ENCODE measurements at regions not wholly inside any gene's neighbourhood (a gene's known extent, or its start where the extent isn't known, plus 50 kb on each side); places are given as distances from the start of the nearest gene placed in this dataset.
A peak's percentile ranks its signal among the peaks of the same experiment; 100 is the strongest.

- POLR2A ChIA-PET: no interaction called here
These were observed 501.7 kb downstream of the INSC start for GRCh38 chr11:15616130-15617105.

GRCh38 chr11:15617126-15617525 lies 502.4 kb downstream of the INSC start:
- intact Hi-C loops (cut with DNase I, micrococcal nuclease): no loop called here
- Mint-ChIP-seq H3K36me3 (ENCODE audit: low read depth) (no peaks in the 10 kb centered on the region), H3K4me3 (no peak overlapping the region), H3K9me3 (ENCODE audit: low read depth) (no peaks in the 10 kb centered on the region), H3K4me1 (no peaks in the 10 kb centered on the region), H3K27ac (no peak overlapping the region), H3K27me3 (peaks cover 6% of the 10 kb centered on the region)
- POLR2A ChIA-PET: no interaction called here
- ATAC-seq: no peak
- CTCF ChIA-PET: interaction anchor here (0.6 to 1.1 kb wide), 2 partner anchors 14 to 1110 kb away, joined by 3 read pairs; no protein-coding TSS in a partner anchor
- DNase-seq: no peak

More at GRCh38 chr11:15616130-15617105, 501.7 kb downstream of the INSC start:
- Mint-ChIP-seq H3K4me3 (no peak overlapping the region), H3K4me1 (no peaks in the 10 kb centered on the region), H3K27ac (no peak overlapping the region), H3K27me3 (peaks cover 9% of the 10 kb centered on the region), H3K36me3 (ENCODE audit: low read depth) (no peaks in the 10 kb centered on the region), H3K9me3 (ENCODE audit: low read depth) (no peaks in the 10 kb centered on the region)
- intact Hi-C loops (cut with DNase I, micrococcal nuclease): no loop called here
- DNase-seq (no peak), ATAC-seq (no peak)
- CTCF ChIA-PET: interaction anchor here (1.1 kb wide), 1 partner anchor 15 kb away, joined by 3 read pairs; no protein-coding TSS in a partner anchor

- ATAC-seq (no peak), DNase-seq (no peak)
- Mint-ChIP-seq H3K4me3 (no peak overlapping the region), H3K27me3 (peaks cover 2% of the 10 kb centered on the region), H3K27ac (no peak overlapping the region), H3K4me1 (no peaks in the 10 kb centered on the region), H3K9me3 (ENCODE audit: low read depth) (no peaks in the 10 kb centered on the region), H3K36me3 (ENCODE audit: low read depth) (no peaks in the 10 kb centered on the region)
- intact Hi-C loops (cut with DNase I, micrococcal nuclease): no loop called here
- CTCF ChIA-PET: no interaction called here
- POLR2A ChIA-PET: no interaction called here
These were observed 503.9 kb downstream of the INSC start for GRCh38 chr11:15618583-15619032.

- H3K27me3 Mint-ChIP-seq: peaks cover 2% of the 10 kb centered on the region
These were observed 506.8 kb downstream of the INSC start for GRCh38 chr11:15621565-15621964.

GRCh38 chr11:15622231-15622890 lies 507.6 kb downstream of the INSC start:
- CTCF ChIA-PET: interaction anchor here (0.6 kb wide), 1 partner anchor 13 kb away, joined by 3 read pairs; no protein-coding TSS in a partner anchor
- Mint-ChIP-seq H3K9me3 (ENCODE audit: low read depth) (no peaks in the 10 kb centered on the region), H3K27me3 (peaks cover 2% of the 10 kb centered on the region), H3K4me3 (no peak overlapping the region), H3K36me3 (ENCODE audit: low read depth) (no peaks in the 10 kb centered on the region), H3K27ac (no peak overlapping the region), H3K4me1 (no peaks in the 10 kb centered on the region)
- POLR2A ChIA-PET: no interaction called here
- ATAC-seq (no peak), DNase-seq (no peak)
- intact Hi-C loops (cut with DNase I, micrococcal nuclease): no loop called here

More at GRCh38 chr11:15621565-15621964, 506.8 kb downstream of the INSC start:
- Mint-ChIP-seq H3K27ac (no peak overlapping the region), H3K4me3 (no peak overlapping the region), H3K9me3 (ENCODE audit: low read depth) (no peaks in the 10 kb centered on the region), H3K4me1 (no peaks in the 10 kb centered on the region), H3K36me3 (ENCODE audit: low read depth) (no peaks in the 10 kb centered on the region)
- ChIA-PET CTCF (no interaction called here), POLR2A (no interaction called here)
- intact Hi-C loops (cut with DNase I, micrococcal nuclease): no loop called here
- ATAC-seq: no peak
- DNase-seq: no peak

- H3K9me3 Mint-ChIP-seq (ENCODE audit: low read depth): no peaks in the 10 kb centered on the region
- H3K4me3 Mint-ChIP-seq: no peak overlapping the region
- no peak for ATAC-seq
- no peaks in the 10 kb centered on the region for H3K4me1 Mint-ChIP-seq
- ChIA-PET CTCF (no interaction called here), POLR2A (no interaction called here)
- no peaks in the 10 kb centered on the region for H3K27me3 Mint-ChIP-seq
- H3K36me3 Mint-ChIP-seq (ENCODE audit: low read depth): no peaks in the 10 kb centered on the region
- no peak overlapping the region for H3K27ac Mint-ChIP-seq
- no peak for DNase-seq
- intact Hi-C loops (cut with DNase I, micrococcal nuclease): no loop called here
These were observed 510.0 kb downstream of the INSC start for GRCh38 chr11:15624701-15625100.

GRCh38 chr11:15625691-15626090 lies 511.0 kb downstream of the INSC start:
- Mint-ChIP-seq H3K36me3 (ENCODE audit: low read depth) (no peaks in the 10 kb centered on the region), H3K9me3 (ENCODE audit: low read depth) (no peaks in the 10 kb centered on the region), H3K4me1 (no peaks in the 10 kb centered on the region), H3K4me3 (no peak overlapping the region), H3K27me3 (peaks cover 2% of the 10 kb centered on the region), H3K27ac (no peak overlapping the region)
- ATAC-seq (no peak), DNase-seq (no peak)
- POLR2A ChIA-PET: no interaction called here
- CTCF ChIA-PET: no interaction called here
- intact Hi-C loops (cut with DNase I, micrococcal nuclease): no loop called here

- intact Hi-C loops (cut with DNase I, micrococcal nuclease): no loop called here
- H3K9me3 Mint-ChIP-seq (ENCODE audit: low read depth): no peaks in the 10 kb centered on the region
- peaks cover 4% of the 10 kb centered on the region for H3K27me3 Mint-ChIP-seq
- H3K4me3 Mint-ChIP-seq: no peak overlapping the region
- CTCF ChIA-PET: no interaction called here
- ATAC-seq (no peak), DNase-seq (no peak)
- no peaks in the 10 kb centered on the region for H3K36me3 Mint-ChIP-seq (ENCODE audit: low read depth)
- POLR2A ChIA-PET: no interaction called here
- no peaks in the 10 kb centered on the region for H3K4me1 Mint-ChIP-seq
- H3K27ac Mint-ChIP-seq: no peak overlapping the region
These were observed 512.8 kb downstream of the INSC start for GRCh38 chr11:15627560-15627959.

- no peak for ATAC-seq
- ChIA-PET POLR2A (no interaction called here), CTCF (interaction anchor here (0.7 kb wide), 2 partner anchors 660 to 735 kb away, joined by 3 to 4 read pairs; no protein-coding TSS in a partner anchor)
- H3K27me3 Mint-ChIP-seq: peaks cover 4% of the 10 kb centered on the region
- no peaks in the 10 kb centered on the region for H3K36me3 Mint-ChIP-seq (ENCODE audit: low read depth)
- H3K4me3 Mint-ChIP-seq: no peak overlapping the region
- H3K27ac Mint-ChIP-seq: no peak overlapping the region
- DNase-seq: peak; percentile 42
- no peaks in the 10 kb centered on the region for H3K4me1 Mint-ChIP-seq
- no peaks in the 10 kb centered on the region for H3K9me3 Mint-ChIP-seq (ENCODE audit: low read depth)
- intact Hi-C loops (cut with DNase I, micrococcal nuclease): no loop called here
These were observed 515.1 kb downstream of the INSC start for GRCh38 chr11:15629690-15630321.

- Mint-ChIP-seq H3K27ac (no peak overlapping the region), H3K36me3 (ENCODE audit: low read depth) (no peaks in the 10 kb centered on the region), H3K27me3 (peaks cover 8% of the 10 kb centered on the region), H3K4me3 (no peak overlapping the region), H3K9me3 (ENCODE audit: low read depth) (no peaks in the 10 kb centered on the region), H3K4me1 (no peaks in the 10 kb centered on the region)
- intact Hi-C loops (cut with DNase I, micrococcal nuclease): no loop called here
- CTCF ChIA-PET: interaction anchor here (1.1 kb wide), 1 partner anchor 14 kb away, joined by 3 read pairs; no protein-coding TSS in a partner anchor
- POLR2A ChIA-PET: no interaction called here
- no peak for DNase-seq
- ATAC-seq: no peak
These were observed 516.2 kb downstream of the INSC start for GRCh38 chr11:15630896-15631295.

- intact Hi-C loops (cut with DNase I, micrococcal nuclease): no loop called here
- DNase-seq: no peak
- H3K36me3 Mint-ChIP-seq (ENCODE audit: low read depth): no peaks in the 10 kb centered on the region
- H3K27me3 Mint-ChIP-seq: peaks cover 13% of the 10 kb centered on the region
- no peaks in the 10 kb centered on the region for H3K4me1 Mint-ChIP-seq
- POLR2A ChIA-PET: no interaction called here
- no peak overlapping the region for H3K27ac Mint-ChIP-seq
- H3K9me3 Mint-ChIP-seq (ENCODE audit: low read depth): no peaks in the 10 kb centered on the region
- no peak overlapping the region for H3K4me3 Mint-ChIP-seq
- CTCF ChIA-PET: no interaction called here
- no peak for ATAC-seq
These were observed 520.8 kb downstream of the INSC start for GRCh38 chr11:15635521-15635920.
